SK-N-SH treated with all-trans-retinoic acid at 6 μM for 48 hours (cell line): ENCODE measurements at regions not wholly inside any gene's neighbourhood (a gene's known extent, or its start where the extent isn't known, plus 50 kb on each side); places are given as distances from the start of the nearest gene placed in this dataset.

Experiments used
- GLIS3 ChIP-seq: fragments of 250-450 bp; sonication (Bioruptor Pico); IDR thresholded peaks from 2 replicates; pipeline ENCODE4 v1.5.0; 2020; ENCODE audit warnings: mild to moderate bottlenecking, moderate library complexity
- ISL1 ChIP-seq: fragments of 250-450 bp; sonication (Bioruptor Pico); IDR thresholded peaks from 2 replicates; pipeline ENCODE4 v2.1.2; 2022; ENCODE audit warnings: mild to moderate bottlenecking, moderate library complexity
- PATZ1 ChIP-seq: fragments of 250-450 bp; sonication (Bioruptor Pico); IDR thresholded peaks from 2 replicates; pipeline ENCODE4 v1.8.0; 2020; ENCODE audit warnings: mild to moderate bottlenecking, moderate library complexity, borderline replicate concordance
- POU6F1 ChIP-seq: fragments of 250-450 bp; sonication (Bioruptor Pico); IDR thresholded peaks from 2 replicates; pipeline ENCODE4 v1.8.0; 2021; ENCODE audit warnings: low read depth, mild to moderate bottlenecking, moderate library complexity, borderline replicate concordance
- TCF4 ChIP-seq: fragments of 250-450 bp; sonication (Bioruptor Pico); IDR thresholded peaks from 2 replicates; pipeline ENCODE4 v1.8.0; 2021; ENCODE audit warnings: mild to moderate bottlenecking, moderate library complexity, borderline replicate concordance
- TSHZ2 ChIP-seq: fragments of 250-450 bp; sonication (Bioruptor Pico); IDR thresholded peaks from 2 replicates; pipeline ENCODE4 v1.5.0; 2020; ENCODE audit warnings: mild to moderate bottlenecking, moderate library complexity
- ZFP30 ChIP-seq: fragments of 450-650 bp; formaldehyde crosslinking; IDR thresholded peaks from 2 replicates; pipeline ENCODE4 v1.5.0; 2022; ENCODE audit warnings: mild to moderate bottlenecking, moderate library complexity
- ZNF70 ChIP-seq: fragments of 450-650 bp; formaldehyde crosslinking; IDR thresholded peaks from 2 replicates; pipeline ENCODE4 v1.5.0; 2020; ENCODE audit warnings: mild to moderate bottlenecking, moderate library complexity

GRCh38 chr2:152944099-152944498 lies 225.7 kb downstream of the ARL6IP6 start:
- TF ChIP-seq GLIS3 (CRISPR knock-in tag), result no peak
- TF ChIP-seq TCF4 (CRISPR knock-in tag), result no peak
- TF ChIP-seq TSHZ2 (CRISPR knock-in tag), result no peak
- no peak for TF ChIP-seq ZNF70
- TF ChIP-seq ISL1, result no peak
- no peak for TF ChIP-seq PATZ1 (CRISPR knock-in tag)
- TF ChIP-seq ZFP30 (CRISPR knock-in tag), result no peak
- TF ChIP-seq POU6F1 (CRISPR knock-in tag), result no peak
